IPS-18c (cell line): ENCODE measurements at regions not wholly inside any gene's neighbourhood (a gene's known extent, or its start where the extent isn't known, plus 50 kb on each side); places are given as distances from the start of the nearest gene placed in this dataset.

Experiments
- H3K4me3 ChIP-seq: 2 replicates; pipeline ENCODE4 v1.7.0; 2013; ENCODE audit warnings: low read depth, mild to moderate bottlenecking, low read length, moderate library complexity; ENCODE audit not compliant: insufficient read depth
- H3K9me3 ChIP-seq: one replicate; pipeline ENCODE4 v1.6.1; 2013; ENCODE audit warnings: mild to moderate bottlenecking, low read length, moderate library complexity; ENCODE audit not compliant: control insufficient read depth, insufficient read depth

DNA sequence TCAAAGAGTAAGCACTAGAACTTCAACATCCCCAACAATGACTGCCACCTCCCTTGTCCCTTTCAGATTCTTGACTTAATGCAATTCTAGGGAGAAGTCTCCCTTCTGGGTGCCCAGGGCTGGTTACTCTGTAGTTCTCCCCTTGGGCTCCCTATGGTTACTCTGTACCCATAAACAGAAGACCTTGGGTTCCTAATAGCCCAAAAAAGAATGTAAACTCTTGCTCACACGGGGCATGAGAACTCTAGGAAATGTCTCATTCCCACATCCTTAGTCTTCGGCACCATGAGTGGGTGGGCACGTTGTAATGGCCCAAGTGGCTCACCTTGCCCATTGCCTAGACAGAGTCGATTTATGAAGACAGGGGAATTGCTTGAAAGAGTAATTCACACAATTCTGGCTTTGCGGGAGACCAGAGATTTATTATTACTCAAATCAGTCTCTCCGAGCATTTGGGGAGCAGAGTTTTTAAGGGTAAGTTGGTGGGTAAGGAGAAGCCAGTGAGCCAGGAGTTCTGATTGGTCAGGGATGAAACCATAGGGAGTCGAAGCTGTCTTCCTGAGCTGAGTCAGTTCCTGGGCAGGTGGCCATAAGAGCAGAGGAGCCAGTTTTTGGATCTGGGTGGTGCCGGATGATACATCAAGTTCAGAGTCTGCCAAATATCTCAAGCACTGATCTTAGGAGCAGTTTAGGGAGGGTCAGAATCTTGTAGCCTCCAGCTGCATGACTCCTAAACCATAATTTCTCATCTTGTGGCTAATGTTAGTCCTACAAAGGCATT, 61.2 kb upstream of the SIRPG start:
- H3K9me3 ChIP-seq: no peaks in the 10 kb centered on the region
- no peak overlapping the region for H3K4me3 ChIP-seq

DNA sequence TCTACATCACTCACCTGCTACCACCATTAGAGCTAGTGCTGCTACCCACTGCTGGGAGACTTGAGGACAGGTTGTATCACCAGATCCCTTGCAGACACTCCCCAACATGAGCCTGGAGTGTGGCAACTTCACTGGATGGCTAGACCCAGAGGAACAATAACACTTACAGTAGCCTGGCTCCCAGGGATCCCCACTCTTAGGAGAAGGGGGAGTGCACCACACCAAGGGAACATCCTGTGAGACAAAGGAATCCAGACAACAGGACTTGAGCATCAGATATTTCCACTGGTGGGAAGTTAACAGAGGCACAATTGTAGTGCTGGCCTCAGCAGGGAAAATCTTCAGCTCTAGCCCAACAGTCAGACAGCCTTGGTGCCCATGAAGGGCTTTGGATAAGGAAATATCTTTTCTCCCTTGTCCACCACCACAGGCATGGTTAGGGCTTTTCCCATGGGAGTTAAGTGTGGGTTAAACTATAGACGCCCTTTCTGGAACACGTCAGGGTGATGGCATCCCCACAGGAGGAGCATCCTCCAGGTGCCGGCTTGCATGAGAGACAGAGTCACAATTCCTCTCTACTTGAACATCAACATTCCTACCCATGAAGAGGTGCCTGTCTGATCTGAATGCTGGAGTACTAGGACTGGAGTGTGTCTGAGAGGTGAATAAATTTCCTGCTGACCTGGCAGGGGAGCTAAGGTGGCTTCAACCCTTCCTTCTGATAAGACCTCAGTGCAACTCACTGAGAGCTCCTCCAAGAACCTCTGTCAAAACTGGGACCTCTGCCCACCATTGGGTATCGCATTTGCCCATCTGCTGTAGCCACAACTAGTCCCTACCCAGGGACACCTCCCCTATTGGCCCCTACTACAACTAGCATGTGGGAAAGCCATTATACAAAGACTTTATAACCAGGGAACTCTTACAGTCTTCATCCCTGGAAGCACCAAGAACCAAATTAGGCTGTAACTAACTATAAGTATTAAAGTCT, 55.4 kb upstream of the SIRPG start:
- Histone ChIP-seq H3K4me3 (no peak overlapping the region), H3K9me3 (peaks cover 2% of the 10 kb centered on the region)

DNA sequence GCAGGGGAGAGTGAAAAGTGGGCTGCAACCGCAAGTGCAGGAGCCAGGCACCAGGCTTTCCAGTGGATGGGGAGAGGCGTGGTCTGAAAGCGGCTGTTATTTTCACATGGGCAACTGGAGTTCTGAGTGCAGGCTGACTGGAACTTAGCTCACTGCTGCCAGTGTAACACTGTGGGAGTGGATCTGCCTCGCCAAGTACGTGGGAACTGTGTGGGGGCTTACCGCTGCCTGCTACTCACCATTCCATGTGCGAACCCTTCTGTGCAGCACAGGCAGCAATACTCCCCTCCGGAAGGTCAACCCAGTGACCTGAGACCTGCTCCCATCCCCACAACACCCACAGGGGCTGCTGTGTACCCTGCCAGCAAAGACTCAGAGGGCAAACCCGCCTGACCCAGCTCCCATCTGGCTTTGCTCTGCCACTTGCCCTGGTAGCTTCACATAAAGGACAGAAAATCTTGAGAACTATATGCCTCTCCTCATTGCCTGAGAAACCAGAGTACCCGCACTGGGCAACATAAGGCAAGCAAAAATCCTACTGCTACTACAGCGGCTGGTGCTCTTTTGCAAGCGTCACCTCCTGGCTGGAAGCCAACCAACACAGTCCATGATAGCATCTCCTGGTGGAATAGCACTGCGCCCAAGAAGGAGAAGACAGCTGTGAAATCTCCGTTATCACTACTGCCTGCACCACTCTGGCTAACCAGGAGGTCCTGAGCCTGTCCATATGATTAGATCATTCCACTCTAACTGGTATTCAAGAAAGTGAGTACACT, 54.4 kb upstream of the SIRPG start:
- Histone ChIP-seq H3K9me3 (peaks cover 2% of the 10 kb centered on the region), H3K4me3 (no peak overlapping the region)

DNA sequence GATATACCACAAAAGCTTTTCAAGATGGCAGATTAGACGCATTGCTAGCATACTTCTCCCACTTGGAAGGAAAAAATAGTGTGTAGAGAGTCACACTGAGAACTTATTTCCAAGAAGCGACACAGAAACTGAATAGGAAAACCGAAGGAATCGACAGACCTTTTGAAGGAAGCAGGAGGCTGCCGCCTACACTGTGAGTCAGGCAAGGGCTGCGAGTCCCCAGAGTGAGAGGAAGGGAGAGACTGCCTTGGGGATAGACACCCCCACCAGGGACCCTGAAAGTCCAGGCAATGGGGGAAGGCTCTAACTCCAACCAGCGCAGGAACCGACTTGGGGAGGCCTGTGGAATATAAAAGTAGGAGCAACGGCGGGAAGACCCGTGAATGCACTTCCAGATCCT, 53.7 kb upstream of the SIRPG start:
- Histone ChIP-seq H3K4me3 (no peak overlapping the region), H3K9me3 (peaks cover 2% of the 10 kb centered on the region)

DNA sequence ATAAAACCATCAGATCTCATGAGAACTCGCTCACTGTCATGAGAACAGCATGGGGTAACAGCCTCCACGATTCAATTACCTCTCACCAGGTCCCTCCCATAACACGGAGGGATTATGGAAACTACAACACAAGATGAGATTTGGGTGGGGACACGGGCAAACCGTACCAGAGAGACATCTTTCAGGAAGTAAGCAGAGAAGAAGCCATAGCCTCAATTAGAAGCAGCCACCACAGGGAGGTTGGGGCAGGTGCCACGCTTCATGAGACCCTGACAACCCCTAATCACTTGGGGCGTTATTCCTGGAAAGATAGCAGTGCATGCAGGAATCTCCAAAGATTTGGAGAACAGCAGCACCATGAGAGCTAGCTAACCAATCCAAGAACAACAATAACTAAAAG, 52.9 kb upstream of the SIRPG start:
- peaks cover 2% of the 10 kb centered on the region for H3K9me3 ChIP-seq
- H3K4me3 ChIP-seq: no peak overlapping the region

DNA sequence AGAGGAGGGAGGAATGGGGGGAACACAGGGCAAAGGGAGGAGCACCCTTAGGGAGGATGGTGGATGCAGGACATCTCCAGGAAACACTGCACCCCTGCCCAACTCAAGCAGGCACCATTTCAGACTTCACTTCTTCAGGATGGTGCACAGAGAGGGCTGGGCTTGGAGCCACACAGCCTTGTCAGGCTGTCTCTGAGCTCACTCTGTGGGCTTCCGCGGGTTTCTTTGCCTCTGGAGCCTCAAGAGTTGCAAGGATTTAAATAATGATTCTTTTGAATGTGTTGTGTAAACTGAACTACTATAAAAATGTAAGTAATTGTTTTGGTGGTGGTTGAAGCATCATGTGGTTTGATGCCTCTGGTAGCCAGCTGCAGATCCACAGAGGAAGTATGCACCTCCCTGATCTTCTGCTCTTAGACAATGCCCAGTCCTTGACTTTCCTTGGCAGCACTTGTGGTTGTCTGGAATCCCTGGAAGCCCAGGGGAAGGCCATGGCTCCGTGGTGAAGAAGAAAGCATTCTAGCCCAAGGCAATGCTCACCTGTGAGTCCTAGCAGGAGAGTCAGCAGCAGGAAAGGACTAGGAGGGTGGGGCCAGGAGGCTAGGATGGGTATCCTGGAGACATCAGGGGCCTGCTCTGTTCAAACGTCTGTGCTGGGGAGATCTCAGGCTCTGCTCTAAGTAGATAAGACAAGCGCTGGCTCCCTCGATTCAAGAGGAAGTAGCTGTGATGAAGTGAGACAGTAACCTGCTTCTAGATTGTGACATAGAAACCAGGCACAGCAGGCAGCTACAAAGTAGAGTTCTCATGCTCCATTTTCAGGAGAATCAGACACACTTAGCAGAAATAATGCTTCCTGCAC, 50.2 kb upstream of the SIRPG start:
- H3K9me3 ChIP-seq: peaks cover 2% of the 10 kb centered on the region
- no peak overlapping the region for H3K4me3 ChIP-seq
